SKM-1 treated with dmso at 0.1 percent for 144 hours (cell line): ENCODE measurements at regions not wholly inside any gene's neighbourhood (a gene's known extent, or its start where the extent isn't known, plus 50 kb on each side); places are given as distances from the start of the nearest gene placed in this dataset.
"Not testable (repeated sequence)": the region's sequence is repeated elsewhere in the genome, so short reads cannot be mapped to it uniquely, and the experiment has no call there.

Source experiments
- DNase-seq: peaks from one replicate; lab custom pipeline; 2025; ENCODE audit not compliant: unreplicated experiment; lab: John Stamatoyannopoulos, UW

DNA sequence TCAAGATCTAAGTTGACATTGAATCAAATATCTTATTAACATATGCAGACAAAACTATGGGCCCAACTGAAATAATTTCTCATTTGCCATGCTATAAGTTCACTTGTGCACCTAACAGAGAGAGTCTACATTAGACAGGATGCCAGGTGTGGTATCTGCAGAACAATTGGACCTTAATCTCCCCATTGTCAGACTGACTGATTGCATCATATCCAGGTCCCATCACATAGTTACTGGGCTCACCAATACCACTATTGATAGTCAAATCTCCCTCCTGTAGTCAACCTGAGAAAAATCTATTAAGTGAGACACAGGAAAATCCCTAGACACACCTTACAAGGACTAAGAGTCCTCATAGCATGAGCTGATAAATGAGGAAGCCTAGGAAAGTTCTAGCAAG lies 156.0 kb upstream of the FRG1 start:
- DNase-seq = no peak

DNA sequence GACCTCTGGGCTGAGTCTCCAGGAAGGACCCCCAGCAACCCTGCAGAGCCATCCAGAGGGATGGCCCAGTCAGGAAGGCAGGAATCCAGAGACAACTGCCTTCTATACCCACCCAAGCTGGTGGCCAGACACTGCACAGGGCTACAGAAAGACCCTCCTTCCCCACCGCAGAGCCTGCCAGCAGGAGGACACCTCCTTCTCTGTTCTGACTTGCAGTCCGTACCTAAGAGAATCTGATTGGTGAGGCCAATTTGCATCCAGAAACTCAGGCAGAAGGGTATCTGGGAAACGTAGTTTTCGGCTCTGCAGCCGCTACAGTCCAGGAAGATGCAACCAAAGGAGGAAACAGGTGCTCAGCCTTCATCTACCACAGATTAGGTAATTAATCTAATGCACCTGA lies 155.4 kb upstream of the FRG1 start:
- no peak for DNase-seq

- DNase-seq = no peak
Observed at GRCh38 chr4:189786447-189786846, 154.2 kb upstream of the FRG1 start.

- DNase-seq = no peak
Observed at GRCh38 chr4:189787216-189788031, 153.2 kb upstream of the FRG1 start.

- peak; percentile 73 for DNase-seq
Observed at GRCh38 chr4:189792924-189793618, 147.6 kb upstream of the FRG1 start.

DNA sequence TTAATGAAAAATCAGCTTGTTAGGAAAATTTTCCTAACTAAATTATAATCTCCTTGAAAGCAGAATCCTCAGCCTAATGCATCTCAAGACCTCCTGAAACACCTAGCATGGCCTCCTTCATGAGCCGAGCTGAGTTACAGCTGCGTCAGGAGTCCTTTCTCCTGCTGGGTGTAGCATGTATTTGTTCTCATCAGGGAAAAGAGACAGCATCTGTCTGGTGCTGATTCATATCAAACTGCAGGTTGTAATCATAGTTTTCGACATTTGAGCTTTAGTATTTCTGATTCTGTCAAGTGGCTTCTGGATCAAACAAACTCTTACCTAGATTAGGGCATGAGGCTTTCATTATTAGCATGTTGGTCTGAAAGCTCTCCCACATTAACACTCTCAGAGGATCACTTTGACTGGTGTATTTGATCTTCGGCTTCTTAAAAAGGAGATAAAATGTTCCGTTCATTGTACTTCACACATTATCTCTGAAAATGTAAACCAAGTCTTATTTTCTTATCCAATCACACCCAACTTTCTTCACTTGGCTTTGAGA lies 140.1 kb upstream of the FRG1 start:
- no peak for DNase-seq

GRCh38 chr4:189802884-189803283 lies 137.8 kb upstream of the FRG1 start:
- peak; percentile 17 for DNase-seq

DNA sequence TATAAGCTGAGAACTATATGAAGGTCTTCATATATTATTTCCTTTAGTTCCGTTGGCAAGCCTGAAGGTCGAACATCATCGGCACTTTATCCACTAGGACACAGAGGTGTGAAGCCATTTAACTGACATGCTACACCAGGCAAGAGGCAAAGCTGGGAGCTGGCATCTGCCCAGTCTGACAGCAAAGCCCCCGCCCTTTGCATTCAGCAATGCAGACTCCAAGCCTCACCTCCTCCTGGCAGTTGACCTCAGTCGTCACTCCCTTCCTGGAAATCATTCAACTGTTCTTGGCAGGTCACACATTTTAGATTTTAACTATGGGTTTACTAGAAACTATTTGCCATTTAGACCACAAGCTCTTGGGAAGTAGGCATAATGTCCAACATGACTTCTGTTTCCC lies 135.8 kb upstream of the FRG1 start:
- DNase-seq = no peak

GRCh38 chr4:189806506-189806905 lies 134.2 kb upstream of the FRG1 start:
- no peak for DNase-seq

DNA sequence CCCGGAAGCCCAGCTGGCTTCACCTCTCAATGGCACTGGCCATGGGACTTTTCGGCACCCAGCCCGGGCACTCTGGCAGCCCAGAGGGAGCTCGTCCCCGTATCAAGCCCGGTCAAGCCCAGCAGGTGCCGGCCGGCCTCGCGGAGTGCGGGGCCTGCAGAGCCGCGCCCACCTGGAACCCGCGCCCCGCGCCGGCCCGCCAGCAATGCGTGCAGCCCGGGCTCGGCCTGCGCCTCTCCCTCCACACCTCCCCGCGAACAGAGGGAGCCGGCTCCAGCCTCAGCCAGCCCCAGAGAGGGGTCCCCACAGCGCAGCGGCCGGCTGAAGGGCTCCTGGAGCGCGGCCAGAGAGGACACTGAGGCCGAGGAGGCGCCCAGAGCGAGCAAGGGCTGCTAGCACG lies 133.6 kb upstream of the FRG1 start:
- no peak for DNase-seq

- no peak for DNase-seq
Observed at GRCh38 chr4:189809241-189809735, 131.4 kb upstream of the FRG1 start.

- no peak for DNase-seq
Observed at GRCh38 chr4:189809839-189810238, 130.8 kb upstream of the FRG1 start.

- not testable (repeated sequence) for DNase-seq
Observed at GRCh38 chr4:189810318-189811181, 130.1 kb upstream of the FRG1 start.

- DNase-seq = no peak
Observed at GRCh38 chr4:189815404-189816192, 125.1 kb upstream of the FRG1 start.

- no peak for DNase-seq
Observed at GRCh38 chr4:189822326-189822725, 118.3 kb upstream of the FRG1 start.

DNA sequence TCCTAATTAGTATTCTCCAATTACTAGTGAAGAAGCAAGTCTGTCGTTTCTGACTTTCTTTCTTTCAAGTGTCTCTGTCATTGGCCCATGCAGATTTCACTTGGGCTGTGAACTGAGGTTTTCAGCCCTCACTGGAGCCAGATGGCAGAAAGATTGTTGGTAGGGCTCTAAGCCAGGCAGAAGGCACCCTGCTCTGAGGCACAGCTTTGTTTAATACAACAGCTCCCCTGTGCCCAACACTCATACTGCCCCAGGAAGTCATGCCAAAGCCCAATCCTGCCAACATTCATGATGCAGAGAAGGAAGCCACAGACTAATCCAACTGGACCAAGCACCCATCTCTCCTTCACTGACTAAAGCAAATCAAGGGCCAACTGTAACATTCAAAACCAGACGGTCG lies 117.1 kb upstream of the FRG1 start:
- DNase-seq = no peak

GRCh38 chr4:189825466-189825865 lies 115.2 kb upstream of the FRG1 start:
- DNase-seq = no peak

DNA sequence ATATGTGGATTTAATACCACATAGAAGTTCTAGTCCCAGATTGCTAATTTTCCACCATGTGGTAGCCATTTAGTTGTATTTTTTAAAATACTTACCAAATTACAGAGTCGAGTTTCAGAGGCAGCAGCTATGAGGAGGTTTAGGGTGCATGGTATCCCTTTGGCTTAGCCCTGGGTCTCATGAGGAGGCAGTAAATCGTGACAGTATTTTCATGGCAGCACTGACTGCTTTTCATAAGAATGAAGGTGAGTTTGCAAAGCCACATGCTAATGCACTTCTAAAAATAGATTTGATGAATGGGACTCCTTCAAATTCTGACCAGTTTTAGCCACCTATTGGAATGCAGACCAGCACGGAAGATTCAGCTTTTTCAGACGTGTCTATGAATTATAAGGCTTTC lies 114.0 kb upstream of the FRG1 start:
- no peak for DNase-seq

GRCh38 chr4:189828081-189828697 lies 112.5 kb upstream of the FRG1 start:
- no peak for DNase-seq

- DNase-seq = no peak
Observed at GRCh38 chr4:189832528-189832927, 108.1 kb upstream of the FRG1 start.
